DMS114 treated with DMSO at 0.1 percent for 48 hours (cell line): ENCODE measurements at regions not wholly inside any gene's neighbourhood (a gene's known extent, or its start where the extent isn't known, plus 50 kb on each side); places are given as distances from the start of the nearest gene placed in this dataset.

Source experiments
- DNase-seq: peaks from one replicate; lab custom pipeline; 2025; ENCODE audit not compliant: unreplicated experiment; lab: John Stamatoyannopoulos, UW

GRCh38 chr18:10266334-10266590 is 188.2 kb upstream of the APCDD1 start:
- DNase-seq, result no peak

GRCh38 chr18:10269261-10269660 is 185.2 kb upstream of the APCDD1 start:
- DNase-seq, result no peak

GRCh38 chr18:10270151-10270571 is 184.3 kb upstream of the APCDD1 start:
- DNase-seq, result no peak

- no peak for DNase-seq
Observed at GRCh38 chr18:10271481-10271880, 183.0 kb upstream of the APCDD1 start.

GRCh38 chr18:10274301-10274700 is 180.1 kb upstream of the APCDD1 start:
- no peak for DNase-seq

- no peak for DNase-seq
Observed at GRCh38 chr18:10275486-10275885, 178.9 kb upstream of the APCDD1 start.

GRCh38 chr18:10278265-10278664 is 176.2 kb upstream of the APCDD1 start:
- DNase-seq, result no peak

- DNase-seq, result no peak
Observed at GRCh38 chr18:10279471-10279870, 175.0 kb upstream of the APCDD1 start.

- DNase-seq, result no peak
Observed at GRCh38 chr18:10279905-10280644, 174.4 kb upstream of the APCDD1 start.

GRCh38 chr18:10284540-10285282 is 169.7 kb upstream of the APCDD1 start:
- no peak for DNase-seq

GRCh38 chr18:10285283-10285640 is 169.2 kb upstream of the APCDD1 start:
- no peak for DNase-seq

GRCh38 chr18:10286580-10287150 is 167.8 kb upstream of the APCDD1 start:
- DNase-seq, result no peak

- no peak for DNase-seq
Observed at GRCh38 chr18:10289251-10289650, 165.2 kb upstream of the APCDD1 start.

GRCh38 chr18:10289951-10290637 is 164.3 kb upstream of the APCDD1 start:
- no peak for DNase-seq

- no peak for DNase-seq
Observed at GRCh38 chr18:10290638-10291235, 163.7 kb upstream of the APCDD1 start.

- no peak for DNase-seq
Observed at GRCh38 chr18:10291568-10291981, 162.9 kb upstream of the APCDD1 start.

GRCh38 chr18:10293966-10294365 is 160.5 kb upstream of the APCDD1 start:
- no peak for DNase-seq

- no peak for DNase-seq
Observed at GRCh38 chr18:10295751-10296150, 158.7 kb upstream of the APCDD1 start.

- DNase-seq, result no peak
Observed at GRCh38 chr18:10296491-10296890, 157.9 kb upstream of the APCDD1 start.

GRCh38 chr18:10297086-10297485 is 157.3 kb upstream of the APCDD1 start:
- no peak for DNase-seq

- DNase-seq, result no peak
Observed at GRCh38 chr18:10298346-10298745, 156.1 kb upstream of the APCDD1 start.

GRCh38 chr18:10299643-10300042 is 154.8 kb upstream of the APCDD1 start:
- DNase-seq, result no peak
